HG03342 (cell line): ENCODE measurements at regions not wholly inside any gene's neighbourhood (a gene's known extent, or its start where the extent isn't known, plus 50 kb on each side); places are given as distances from the start of the nearest gene placed in this dataset.
"Not testable (repeated sequence)": the region's sequence is repeated elsewhere in the genome, so short reads cannot be mapped to it uniquely, and the experiment has no call there.

Source experiments
- ATAC-seq: cut with Tn5 transposase; IDR thresholded peaks from one replicate; pipeline ENCODE4 v1.9.1; 2021; ENCODE audit warnings: mild to moderate bottlenecking, moderate library complexity; ENCODE audit not compliant: unreplicated experiment

DNA sequence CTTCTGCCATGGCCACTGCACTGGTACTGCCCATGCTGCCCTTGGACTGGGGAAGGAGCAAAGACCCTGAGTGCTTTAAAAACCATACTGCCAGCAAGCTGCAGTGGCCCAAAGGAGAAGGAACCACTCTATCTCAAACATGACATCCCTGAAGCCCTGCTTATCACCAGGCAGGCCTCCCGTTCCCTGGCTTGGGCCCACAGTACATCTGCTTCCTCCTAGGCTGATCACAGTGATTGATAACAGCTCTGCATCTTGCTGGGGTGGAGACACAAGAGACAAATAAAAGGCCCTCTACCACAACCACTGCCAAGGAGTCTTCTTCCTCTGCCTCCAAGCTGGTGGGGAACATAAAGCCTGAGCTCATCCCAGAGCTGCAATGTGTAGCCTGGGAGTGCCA, 567.5 kb downstream of the TRHDE start:
- ATAC-seq: no peak

- no peak for ATAC-seq
These were observed 591.5 kb downstream of the TRHDE start for GRCh38 chr12:72863671-72864070.

- ATAC-seq: no peak
These were observed 593.8 kb downstream of the TRHDE start for GRCh38 chr12:72865921-72866320.

DNA sequence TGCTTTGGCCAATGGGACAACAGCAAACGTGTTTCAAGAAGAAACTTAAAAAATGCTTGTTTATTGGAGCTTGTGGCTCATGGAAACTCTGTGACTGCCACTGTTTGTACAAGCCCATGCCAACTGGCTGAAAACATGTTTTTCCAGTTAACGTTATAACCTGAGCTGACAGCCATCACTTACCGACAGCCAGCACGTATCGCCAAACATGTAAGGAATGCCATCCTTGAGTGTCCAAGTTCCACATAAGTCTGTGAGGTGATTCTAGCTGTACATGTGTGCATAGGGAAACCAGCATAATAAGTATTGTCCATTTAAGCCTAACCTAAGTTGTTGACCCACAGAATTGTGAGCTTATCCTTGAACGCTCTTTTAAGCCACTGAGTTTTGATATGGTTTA, 596.9 kb downstream of the TRHDE start:
- no peak for ATAC-seq

DNA sequence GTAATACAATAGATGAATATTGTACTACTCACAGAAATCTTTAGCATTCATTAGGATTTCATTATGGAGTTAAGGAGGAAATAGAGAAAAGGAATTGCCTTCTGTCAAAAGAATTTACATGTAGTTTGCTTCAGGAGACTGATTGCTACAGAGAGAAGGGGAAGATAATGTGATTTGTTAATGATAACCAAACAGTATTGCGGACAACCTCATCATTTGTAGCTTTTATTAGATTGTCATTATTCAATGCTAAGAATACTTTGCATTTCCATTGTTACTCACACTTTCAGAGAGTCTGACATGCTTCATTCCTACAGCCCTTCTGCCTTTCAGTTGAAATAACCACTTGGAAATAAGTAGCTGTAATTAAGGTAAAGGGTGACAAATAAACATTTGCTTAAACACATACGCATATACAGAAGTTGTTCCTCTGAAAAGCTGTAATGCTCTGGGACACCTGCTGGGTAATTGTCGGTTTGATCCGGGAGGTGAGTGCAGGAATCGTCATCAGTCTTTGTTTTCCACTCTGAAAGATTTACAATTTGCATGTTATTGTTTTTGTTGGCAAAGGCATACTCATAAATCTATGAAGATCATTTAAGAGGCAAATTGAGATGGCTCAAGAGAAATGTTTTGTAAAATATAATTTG, 600.2 kb downstream of the TRHDE start:
- ATAC-seq: no peak

DNA sequence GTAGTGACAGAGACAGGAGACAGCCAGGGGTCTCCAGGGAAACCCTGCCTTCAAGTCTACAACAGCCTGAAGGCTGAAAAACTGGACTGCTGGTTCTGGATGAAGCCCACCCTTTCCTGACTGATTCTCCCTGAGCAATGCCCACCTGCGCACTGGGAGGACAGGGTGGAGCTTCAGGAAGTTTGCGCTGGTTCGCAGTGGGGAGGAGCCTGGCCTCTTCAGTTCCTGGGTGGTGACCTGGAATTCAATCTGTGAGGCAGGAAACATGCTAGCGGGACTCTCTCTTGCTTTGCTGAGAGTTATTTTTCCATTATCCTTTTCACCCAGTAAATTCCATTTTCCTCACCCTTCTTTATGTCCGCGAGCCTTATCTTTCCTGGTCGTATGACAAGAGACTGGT, 600.8 kb downstream of the TRHDE start:
- no peak for ATAC-seq

DNA sequence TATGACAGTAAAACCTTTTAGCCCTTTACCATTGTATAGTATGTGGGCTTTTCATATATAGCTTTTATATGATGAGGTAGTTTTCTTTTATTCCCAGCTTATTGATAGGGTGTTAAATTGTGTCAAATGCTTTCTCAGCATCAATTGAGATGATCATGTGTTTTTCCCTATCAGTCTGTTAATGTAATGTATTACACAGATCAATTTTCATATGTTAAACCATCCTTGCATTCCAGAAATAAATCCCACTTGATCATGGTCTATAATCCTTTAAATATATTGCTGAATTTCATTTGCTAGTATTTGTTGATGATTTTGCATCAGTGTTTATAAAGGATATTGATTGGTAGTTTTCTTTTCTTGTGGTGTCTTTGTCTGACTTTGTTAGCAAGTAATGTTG, 603.9 kb downstream of the TRHDE start:
- no peak for ATAC-seq

DNA sequence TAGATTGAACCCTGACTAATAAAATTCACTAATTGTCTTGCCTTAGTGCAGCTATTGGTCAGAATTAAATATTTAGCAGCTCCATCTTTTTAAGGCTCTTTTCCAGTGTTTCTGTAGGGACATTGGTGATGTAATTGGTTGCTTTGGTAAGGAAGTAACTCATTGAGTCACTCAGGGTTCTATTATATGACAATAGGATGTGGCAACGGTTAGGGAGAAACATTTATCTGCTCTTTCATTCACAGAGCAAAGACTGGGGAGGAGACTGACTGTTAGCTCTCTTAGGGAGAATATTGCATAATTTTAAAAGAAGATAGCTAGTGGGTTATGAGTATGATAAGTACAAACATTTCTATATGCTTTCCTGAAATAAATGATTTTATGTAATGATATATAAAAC, 616.5 kb downstream of the TRHDE start:
- no peak for ATAC-seq

- no peak for ATAC-seq
These were observed 617.6 kb downstream of the TRHDE start for GRCh38 chr12:72889791-72890190.

- ATAC-seq: no peak
These were observed 629.5 kb downstream of the TRHDE start for GRCh38 chr12:72901685-72902084.

- no peak for ATAC-seq
These were observed 653.5 kb downstream of the TRHDE start for GRCh38 chr12:72925716-72926115.

GRCh38 chr12:72931838-72932237, 659.7 kb downstream of the TRHDE start:
- not testable (repeated sequence) for ATAC-seq

DNA sequence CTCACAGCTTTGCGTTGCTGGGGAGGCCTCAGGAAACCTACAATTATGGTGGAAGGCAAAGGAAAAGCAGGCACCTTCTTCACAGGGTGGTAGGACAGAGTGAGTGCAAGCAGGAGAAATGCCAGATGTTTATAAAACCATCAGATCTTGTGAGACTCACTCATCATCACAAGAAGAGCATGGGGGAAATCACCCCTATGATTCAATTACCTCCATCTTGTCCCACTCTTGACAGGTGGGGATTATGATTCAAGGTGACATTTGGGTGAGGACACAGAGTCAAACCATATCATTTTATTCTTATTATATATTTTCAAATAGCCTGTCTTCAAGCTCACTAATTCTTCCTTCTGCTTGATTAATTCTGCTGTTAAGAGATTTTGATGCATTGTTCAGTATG, 665.3 kb downstream of the TRHDE start:
- ATAC-seq: no peak

DNA sequence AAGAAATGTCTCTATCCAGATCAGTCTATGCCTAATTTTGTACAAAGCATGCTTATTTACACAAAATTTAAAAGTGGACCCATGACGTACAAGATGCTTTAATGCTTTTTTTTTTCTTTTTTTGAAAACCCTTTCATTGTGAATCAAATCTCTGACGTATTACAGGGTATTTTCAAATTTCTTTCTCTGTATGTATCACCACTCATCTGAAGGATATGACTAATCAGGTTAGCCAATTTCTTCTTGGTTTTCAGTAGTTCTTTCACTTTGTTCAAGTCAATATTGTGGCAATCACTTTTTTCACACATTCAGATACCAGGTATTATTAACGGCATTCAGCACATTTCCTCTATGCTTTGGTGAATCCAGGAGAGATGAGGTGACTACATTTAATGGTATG, 685.3 kb downstream of the TRHDE start:
- ATAC-seq: no peak

- no peak for ATAC-seq
These were observed 694.5 kb downstream of the TRHDE start for GRCh38 chr12:72966684-72967083.

DNA sequence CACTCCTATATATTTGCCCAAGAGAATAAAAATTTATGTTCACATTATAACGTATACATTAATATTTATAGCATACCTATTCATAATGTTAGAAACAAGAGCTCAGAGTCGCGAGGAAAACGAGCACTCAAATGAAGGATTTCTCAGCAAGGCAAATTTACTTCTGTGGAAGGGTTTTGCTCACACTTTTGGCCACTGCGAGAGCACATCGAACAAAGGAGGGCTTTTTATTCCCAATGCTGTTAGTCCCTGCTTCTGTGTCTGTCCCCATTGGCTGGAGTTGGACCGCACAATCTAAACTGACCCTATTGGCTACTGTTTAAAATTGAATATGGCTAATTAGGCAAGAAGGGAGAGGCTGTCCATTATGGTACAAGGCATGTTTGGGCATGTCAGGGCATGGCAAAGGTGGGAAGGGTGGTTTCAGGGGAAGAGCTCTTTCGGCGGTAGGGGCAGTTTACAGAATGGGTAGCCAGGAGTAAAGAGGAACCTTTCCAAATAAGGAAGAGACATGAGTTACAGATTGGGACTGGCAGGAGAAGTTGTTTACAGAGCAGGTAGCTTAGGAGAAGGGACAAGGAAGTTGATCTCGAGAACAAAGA, 702.9 kb downstream of the TRHDE start:
- no peak for ATAC-seq

DNA sequence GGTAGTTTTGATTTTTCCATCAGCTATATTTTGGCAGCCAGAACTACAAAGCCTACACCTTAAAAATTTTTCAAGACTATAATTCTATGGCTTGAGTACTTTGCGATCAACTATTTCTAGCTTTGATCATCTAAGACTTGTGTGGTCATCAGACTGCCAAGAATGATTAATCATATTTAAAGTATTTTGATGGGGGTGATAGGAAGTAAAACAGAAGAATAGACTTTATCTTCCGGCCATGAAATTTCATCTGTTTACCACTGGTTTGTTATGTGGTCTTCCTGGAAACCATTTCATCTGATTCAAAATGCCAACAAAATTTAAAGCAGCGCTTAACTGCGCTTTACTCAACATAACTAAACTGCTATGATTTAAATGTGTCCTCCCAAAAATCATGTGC, 706.8 kb downstream of the TRHDE start:
- no peak for ATAC-seq

DNA sequence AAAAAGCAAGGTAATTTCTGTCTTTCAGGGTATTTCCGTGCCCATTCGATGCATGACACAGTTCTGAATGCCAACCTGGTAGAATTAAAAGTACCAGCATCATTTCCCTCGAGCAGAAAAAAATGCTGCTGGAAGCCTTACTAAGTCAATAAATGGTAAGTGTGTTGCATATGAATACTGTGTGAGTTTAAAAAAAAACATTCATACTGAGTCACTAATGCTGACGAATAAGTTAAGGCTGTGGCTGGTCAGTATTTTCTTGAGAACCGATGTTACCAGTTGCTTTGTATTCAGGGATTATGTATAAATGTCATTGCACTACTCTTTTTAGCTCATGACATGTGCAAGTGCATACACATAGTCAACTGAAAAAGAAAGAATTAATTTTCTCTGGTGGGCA, 710.2 kb downstream of the TRHDE start:
- no peak for ATAC-seq

DNA sequence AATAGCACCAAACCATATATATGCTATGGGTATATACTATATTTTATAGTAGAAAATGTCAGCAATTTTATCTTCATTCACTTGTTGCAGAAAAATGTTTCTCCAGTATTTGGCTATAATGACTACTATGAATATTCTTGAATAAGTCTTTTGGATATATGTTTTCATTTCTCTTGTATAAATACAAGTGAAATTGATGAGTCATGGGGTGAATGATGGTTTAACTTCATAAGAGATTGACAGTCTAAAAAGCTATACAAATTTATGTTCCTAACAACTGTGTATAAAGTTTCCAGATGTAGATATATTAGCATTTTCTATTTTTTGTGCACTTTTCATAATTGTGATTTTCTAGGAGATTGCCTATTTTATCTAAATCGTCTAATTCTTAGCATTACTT, 714.8 kb downstream of the TRHDE start:
- no peak for ATAC-seq

- ATAC-seq: no peak
These were observed 717.3 kb downstream of the TRHDE start for GRCh38 chr12:72989458-72989947.

DNA sequence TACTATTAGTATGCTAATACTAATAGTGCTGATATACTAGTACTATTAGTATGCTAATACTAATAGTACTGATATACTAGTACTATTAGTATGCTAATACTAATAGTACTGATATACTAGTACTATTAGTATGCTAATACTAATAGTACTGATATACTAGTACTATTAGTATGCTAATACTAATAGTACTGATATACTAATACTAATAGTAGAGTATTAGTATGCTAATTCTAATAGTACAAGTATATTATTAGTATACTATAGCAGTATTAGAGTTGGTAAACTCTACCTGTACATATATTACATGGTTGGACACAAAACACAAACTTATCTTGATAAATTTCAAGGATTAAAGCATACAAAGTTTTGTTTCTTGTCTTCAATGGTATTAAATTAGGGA, 722.9 kb downstream of the TRHDE start:
- ATAC-seq: not testable (repeated sequence)

DNA sequence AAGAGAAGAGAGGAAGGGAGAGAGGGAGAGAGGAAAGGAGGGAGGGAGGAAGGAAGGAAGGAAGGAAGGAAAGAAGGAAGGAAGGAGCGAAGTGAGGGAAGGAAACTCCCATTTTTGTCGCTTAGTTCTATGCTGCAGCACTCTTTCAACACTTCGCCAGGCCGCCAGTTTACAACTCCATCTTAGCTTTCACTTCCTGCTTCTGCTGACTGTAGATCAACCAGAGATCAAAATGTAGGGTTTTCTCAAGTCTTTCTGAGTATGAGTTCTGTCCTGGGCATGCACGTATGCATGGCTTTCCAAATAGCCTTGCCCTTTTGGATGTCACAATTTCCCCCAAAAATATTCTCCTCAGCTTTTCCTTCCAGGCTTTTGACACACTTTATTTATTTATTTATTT, 723.4 kb downstream of the TRHDE start:
- no peak for ATAC-seq

DNA sequence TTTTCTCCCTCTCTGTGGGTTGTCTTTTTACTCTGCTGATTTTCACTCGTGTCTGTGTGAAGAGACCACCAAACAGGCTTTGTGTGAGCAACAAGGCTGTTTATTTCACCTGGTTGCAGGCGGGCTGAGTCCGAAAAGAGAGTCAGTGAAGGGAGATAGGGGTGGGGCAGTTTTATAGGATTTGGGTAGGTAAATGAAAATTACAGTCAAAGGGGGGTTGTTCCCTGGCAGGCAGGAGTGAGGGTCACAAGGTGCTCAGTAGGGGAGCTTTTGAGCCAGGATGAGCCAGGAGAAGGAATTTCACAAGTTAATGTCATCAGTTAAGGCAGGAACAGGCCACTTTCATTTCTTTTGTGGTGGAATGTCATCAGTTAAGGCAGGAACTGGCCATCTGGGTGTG, 729.6 kb downstream of the TRHDE start:
- not testable (repeated sequence) for ATAC-seq
